Gastroesophageal sphincter (tissue), 3 donors: ENCODE measurements at regions not wholly inside any gene's neighbourhood (a gene's known extent, or its start where the extent isn't known, plus 50 kb on each side); places are given as distances from the start of the nearest gene placed in this dataset.

Experiments used
- CTCF ChIP-seq, 4 experiments: fragments of 200-600 bp in 2 of 4; fragments of 450-650 bp in 2 of 4; sonication (generic) in 1 of 4; IDR thresholded peaks; one replicate each; pipeline ENCODE4 v1.5.1; 2017 to 2019; ENCODE audit warnings: antibody characterized with exemption in 4 of 4, mild to moderate bottlenecking in 2 of 4, moderate library complexity in 2 of 4
- EP300 ChIP-seq: sonication (generic); formaldehyde crosslinking; IDR thresholded peaks from one replicate; pipeline ENCODE4 v1.6.1; 2017; ENCODE audit warnings: antibody characterized with exemption, mild to moderate bottlenecking
- POLR2A ChIP-seq, 2 donors: fragments of 450-650 bp; IDR thresholded peaks; one replicate each; pipeline ENCODE4 v1.6.1; 2017; ENCODE audit warnings: antibody characterized with exemption in 2 of 2, mild to moderate bottlenecking in 2 of 2, moderate library complexity in 1 of 2
- POLR2AphosphoS5 ChIP-seq: sonication (generic); formaldehyde crosslinking; IDR thresholded peaks from one replicate; pipeline ENCODE4 v1.6.1; 2017; ENCODE audit warnings: antibody characterized with exemption

GRCh38 chr6:20291764-20292580 is 79.7 kb upstream of the MBOAT1 start:
- TF ChIP-seq POLR2A (IDR thresholded peaks at IDR 0.05) = no peak
- peak; percentile 83 to 91 (median 90) for TF ChIP-seq CTCF (IDR thresholded peaks at IDR 0.05)
- no peak for TF ChIP-seq EP300
- TF ChIP-seq POLR2AphosphoS5 = no peak
